GM12892 (cell line): ENCODE measurements at regions not wholly inside any gene's neighbourhood (a gene's known extent, or its start where the extent isn't known, plus 50 kb on each side); places are given as distances from the start of the nearest gene placed in this dataset.
"Not testable (repeated sequence)": the region's sequence is repeated elsewhere in the genome, so short reads cannot be mapped to it uniquely, and the experiment has no call there.

Source experiments
- POLR2A ChIP-seq: IDR thresholded peaks from 2 replicates; pipeline ENCODE4 v1.6.1; 2011; ENCODE audit warnings: low read depth, low read length, control low read depth
- POLR2AphosphoS5 ChIP-seq: IDR thresholded peaks from 2 replicates; pipeline ENCODE4 v1.6.1; 2011; ENCODE audit warnings: low read depth, low read length, control low read depth
- TAF1 ChIP-seq: IDR thresholded peaks from 2 replicates; pipeline ENCODE4 v1.6.1; 2011; ENCODE audit warnings: low read depth, mild to moderate bottlenecking, control low read depth, low read length, borderline replicate concordance

GRCh38 chr17:45558821-45559220, 68.3 kb upstream of the PLEKHM1 start:
- TF ChIP-seq POLR2AphosphoS5, TAF1, POLR2A: not testable (repeated sequence)
